GM21723 (cell line): ENCODE measurements at regions not wholly inside any gene's neighbourhood (a gene's known extent, or its start where the extent isn't known, plus 50 kb on each side); places are given as distances from the start of the nearest gene placed in this dataset.
"Not testable (repeated sequence)": the region's sequence is repeated elsewhere in the genome, so short reads cannot be mapped to it uniquely, and the experiment has no call there.

Experiments
- ATAC-seq: cut with Tn5 transposase; IDR thresholded peaks from one replicate; pipeline ENCODE4 v1.9.1; 2021; ENCODE audit warnings: mild to moderate bottlenecking, moderate library complexity; ENCODE audit not compliant: unreplicated experiment

DNA sequence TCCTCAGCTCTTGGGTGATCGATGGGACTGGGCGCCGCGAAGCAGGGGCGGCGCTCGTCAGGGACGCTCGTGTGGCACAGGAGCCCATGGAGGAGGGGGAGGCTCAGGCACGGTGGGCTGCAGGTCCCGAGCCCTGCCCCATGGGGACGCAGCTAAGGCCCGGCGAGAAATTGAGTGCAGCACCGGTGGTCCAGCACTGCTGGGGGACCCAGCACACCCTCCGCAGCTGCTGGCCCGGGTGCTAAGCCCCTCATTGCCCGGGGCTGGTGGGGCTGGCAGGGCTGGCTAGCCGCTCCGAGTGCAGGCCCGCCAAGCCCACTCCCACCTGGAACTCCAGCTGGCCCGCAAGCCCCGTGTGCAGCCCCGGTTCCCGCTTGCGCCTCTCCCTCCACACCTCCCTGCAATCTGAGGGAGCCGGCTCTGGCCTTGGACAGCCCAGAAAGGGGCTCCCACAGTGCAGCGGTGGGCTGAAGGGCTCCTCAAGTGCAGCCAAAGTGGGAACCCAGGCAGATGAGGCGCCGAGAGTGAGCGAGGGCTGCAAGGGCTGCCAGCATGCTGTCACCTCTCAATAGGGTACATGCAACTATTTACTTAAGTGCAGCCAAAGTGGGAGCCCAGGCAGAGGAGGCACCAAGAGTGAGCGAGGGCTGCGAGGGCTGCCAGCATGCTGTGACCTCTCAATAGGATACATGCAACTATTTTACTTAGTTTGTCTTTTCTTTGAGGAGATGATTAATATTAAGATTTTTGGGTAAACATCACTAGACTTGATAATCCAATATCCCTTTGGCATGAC is 619.8 kb upstream of the IGFBP7 start:
- not testable (repeated sequence) for ATAC-seq

DNA sequence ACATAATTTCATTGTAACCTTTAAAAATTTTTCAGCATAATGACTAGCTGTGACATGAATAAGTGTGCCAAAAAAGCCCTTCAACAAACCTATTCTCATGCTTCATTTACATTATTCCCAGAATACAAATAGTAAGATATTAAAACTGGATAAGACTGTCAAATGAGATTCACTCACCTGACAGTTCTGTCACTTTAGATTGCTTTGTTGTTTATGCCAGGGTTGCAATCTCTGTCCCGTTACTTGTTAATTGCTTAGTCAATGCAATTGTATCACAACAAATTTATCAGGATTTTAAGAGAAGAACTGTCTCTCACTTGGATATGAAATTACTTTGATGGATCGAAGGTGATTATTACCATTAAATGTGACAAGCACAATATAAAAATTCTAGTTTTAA is 616.0 kb upstream of the IGFBP7 start:
- ATAC-seq: no peak

- ATAC-seq: no peak
These were observed 609.3 kb upstream of the IGFBP7 start for GRCh38 chr4:57719456-57719855.

- not testable (repeated sequence) for ATAC-seq
These were observed 604.1 kb upstream of the IGFBP7 start for GRCh38 chr4:57714313-57714712.

DNA sequence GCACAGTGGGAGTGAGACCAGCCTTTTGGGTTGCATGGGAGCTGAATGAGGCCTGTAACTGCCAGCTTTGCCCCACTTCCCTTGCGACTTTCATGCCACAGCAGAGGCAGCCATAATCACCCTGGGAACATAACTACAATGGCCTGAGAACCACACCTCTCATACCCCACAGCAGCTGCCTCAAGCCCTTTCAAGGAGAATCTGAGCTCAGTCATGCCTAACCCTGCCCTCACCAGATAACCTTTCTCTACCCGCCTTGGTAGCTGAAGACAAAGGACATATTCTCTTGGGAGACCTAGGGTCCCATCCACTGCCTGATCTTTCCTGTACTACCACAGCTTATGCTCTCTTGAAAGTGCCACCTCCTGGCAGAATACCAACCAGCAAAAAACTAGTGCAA is 599.9 kb upstream of the IGFBP7 start:
- ATAC-seq: no peak

GRCh38 chr4:57691370-57691769 is 581.2 kb upstream of the IGFBP7 start:
- no peak for ATAC-seq

DNA sequence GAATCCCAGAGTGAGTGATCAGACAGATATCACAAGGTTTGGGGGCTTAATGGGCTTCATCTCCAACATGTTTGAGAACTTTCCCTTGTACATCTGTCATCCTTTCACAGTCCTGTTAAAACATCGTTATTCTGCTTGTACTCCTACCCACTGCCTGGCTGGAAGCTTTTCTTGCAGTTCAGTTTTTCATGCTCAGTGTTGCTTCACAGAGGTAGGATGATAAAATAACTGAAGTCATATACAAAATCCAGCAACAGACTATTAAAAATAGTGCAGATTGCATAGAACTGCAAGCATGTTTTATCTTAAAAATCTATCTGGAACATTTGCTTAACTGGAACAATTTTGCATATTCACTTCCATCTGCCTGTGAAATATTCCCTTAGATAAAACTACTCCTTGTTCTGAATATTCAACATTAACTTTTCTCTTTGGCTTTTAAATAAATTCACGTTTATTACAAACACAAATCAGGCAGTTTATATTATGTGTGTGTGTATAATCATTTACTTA is 579.6 kb upstream of the IGFBP7 start:
- ATAC-seq: no peak

DNA sequence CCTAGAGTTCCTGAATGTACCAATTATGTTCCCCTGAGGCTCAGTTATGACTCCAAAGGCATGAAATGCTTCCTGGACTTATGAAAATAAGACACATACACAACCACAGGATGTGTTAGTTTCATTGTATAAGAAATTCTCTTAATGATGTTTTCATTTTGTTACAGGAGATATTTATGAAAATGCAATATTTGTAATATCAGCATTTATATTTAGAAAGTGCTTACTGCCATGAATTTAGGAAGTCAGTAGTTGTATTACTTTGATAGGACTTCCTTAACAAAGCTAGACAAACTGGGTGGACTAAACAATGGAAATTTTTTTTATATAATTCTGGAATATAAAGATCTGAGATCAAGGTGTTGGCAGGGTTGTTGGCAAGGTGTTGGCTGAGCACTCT is 572.1 kb upstream of the IGFBP7 start:
- no peak for ATAC-seq

DNA sequence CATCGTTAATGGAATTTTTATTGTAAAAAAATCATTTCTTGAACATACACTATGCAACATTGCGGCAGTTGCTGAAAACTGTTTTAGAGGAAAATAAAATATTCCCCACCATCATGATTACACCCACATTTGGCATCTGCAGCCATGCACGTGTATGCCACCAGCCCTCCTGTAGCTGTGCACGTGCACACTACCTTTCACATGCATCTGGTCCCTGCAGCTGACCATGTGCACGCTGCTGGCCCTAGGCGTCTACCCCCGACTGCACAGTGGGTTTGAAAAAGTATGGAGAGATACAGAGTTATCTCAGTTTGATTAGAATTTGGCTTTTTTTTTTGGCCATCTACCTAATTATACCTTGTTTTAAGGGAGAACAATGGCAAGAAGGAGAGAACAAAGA is 569.8 kb upstream of the IGFBP7 start:
- ATAC-seq: no peak

DNA sequence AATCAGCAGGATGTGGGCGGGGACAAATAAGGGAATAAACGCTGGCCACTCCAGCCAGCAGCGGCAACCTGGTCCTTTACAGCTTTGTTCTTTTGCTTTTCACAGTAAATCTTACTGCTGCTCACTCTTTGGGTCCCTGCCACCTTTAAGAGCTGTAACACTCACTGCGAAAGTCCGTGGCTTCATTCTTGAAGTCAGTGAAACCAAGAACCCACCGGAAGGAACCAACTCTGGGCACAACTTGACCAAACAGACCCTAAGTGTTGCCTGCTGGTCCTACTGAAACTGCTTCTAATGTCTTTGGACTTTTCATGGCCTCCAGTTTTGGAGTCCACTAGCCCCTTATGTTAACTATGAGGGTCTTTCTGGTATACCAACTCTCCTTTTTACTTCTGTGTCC is 566.2 kb upstream of the IGFBP7 start:
- ATAC-seq: no peak

GRCh38 chr4:57672846-57673433 is 562.8 kb upstream of the IGFBP7 start:
- ATAC-seq: no peak

GRCh38 chr4:57668621-57669020 is 558.4 kb upstream of the IGFBP7 start:
- ATAC-seq: no peak

DNA sequence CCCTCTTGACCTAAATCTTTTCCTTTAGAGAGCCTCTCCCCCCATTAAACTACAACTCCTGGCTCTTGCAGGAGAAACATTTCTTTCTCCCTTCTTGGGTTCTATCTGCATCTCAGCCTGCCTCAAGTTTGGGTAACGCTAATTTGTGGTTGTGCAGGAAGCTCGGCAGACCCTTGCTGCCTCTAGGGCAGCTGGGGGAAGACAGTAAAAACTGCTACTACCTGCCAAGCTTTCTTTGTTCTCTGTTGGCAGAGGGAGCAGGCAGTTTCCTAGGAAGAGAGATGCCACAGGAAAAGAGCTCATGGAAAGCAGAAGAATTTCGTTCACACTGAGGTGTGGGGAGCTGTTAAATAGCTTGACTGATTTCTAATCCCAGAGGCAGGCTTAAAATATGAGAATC is 555.6 kb upstream of the IGFBP7 start:
- ATAC-seq: no peak

DNA sequence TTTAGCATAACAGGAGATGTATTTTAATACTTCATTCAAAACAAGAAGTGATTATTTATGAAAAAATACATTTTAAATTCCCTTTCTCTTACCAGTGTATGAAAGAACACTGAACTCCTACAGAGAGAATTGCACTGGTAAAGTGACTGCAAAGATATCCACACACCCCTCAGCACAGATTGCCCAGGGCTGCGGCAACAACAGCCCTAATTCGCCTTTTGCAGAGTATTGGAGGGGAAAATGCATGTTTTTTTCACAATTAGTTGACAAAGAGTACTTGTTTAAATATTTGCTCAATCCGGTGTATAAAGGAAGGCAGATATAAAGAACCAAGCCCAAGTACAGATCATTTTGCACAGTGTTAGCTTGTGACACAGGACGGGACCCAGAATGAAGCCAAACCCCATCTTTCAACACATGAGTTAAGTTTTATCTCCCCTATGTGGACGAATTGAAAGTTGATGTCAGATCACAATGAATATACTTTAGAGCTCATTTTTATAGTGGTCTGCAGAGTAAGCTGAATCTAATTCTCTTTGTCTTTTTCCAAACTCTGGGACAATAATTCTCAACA is 551.4 kb upstream of the IGFBP7 start:
- ATAC-seq: no peak

DNA sequence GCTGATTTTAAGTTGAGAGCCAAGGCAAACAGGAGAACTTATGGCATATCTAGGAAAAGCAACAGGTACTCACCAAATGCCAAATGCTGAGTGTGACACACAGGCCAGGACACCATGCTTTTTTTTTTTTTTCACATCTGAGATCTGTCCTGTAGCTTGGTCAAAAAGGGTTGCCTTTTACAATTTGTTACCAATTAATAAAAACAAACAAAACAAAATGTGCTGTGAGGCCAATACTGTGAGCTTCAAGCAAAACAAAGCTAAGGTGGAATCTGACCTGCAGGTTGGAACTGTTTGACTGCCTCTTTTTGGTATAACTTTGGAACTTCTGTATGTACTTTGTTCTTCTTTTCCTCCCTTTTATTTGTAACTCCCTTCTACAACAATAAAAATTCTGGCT is 548.5 kb upstream of the IGFBP7 start:
- no peak for ATAC-seq

GRCh38 chr4:57658188-57658587 is 548.0 kb upstream of the IGFBP7 start:
- no peak for ATAC-seq

GRCh38 chr4:57655342-57655741 is 545.2 kb upstream of the IGFBP7 start:
- ATAC-seq: no peak

- ATAC-seq: no peak
These were observed 542.6 kb upstream of the IGFBP7 start for GRCh38 chr4:57652779-57653178.

DNA sequence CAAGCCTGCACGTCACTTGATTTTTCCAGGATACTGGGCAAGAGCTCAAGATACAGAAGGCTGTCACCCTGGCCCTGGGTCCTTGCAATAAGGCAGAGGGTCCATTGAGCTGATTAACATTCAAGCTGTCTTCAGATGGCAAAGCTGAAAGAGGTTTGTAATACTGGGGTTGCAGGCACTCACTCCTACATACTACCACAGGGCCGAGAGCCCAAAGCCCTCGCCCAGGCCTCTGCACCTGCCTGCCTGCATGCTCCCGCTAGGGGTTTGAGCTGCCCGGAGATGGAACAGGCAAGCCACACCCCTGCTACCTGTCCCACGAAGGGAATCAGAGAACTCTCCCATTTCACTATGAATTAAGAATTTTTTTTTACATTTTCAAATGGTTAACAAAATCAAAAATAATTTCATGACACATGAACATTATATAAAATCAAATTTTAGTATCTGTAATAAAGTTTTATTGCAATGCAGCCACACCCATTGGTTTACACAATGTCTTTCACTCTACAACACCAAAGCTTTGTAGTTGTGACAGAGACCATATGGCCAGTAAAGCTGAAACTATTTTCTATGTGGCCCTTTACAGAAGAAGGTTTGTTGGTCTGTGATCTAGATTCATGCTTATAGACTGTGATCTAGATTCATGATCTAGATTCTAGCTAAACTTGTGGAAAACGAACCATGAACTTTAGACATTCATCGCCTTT is 530.4 kb upstream of the IGFBP7 start:
- no peak for ATAC-seq

DNA sequence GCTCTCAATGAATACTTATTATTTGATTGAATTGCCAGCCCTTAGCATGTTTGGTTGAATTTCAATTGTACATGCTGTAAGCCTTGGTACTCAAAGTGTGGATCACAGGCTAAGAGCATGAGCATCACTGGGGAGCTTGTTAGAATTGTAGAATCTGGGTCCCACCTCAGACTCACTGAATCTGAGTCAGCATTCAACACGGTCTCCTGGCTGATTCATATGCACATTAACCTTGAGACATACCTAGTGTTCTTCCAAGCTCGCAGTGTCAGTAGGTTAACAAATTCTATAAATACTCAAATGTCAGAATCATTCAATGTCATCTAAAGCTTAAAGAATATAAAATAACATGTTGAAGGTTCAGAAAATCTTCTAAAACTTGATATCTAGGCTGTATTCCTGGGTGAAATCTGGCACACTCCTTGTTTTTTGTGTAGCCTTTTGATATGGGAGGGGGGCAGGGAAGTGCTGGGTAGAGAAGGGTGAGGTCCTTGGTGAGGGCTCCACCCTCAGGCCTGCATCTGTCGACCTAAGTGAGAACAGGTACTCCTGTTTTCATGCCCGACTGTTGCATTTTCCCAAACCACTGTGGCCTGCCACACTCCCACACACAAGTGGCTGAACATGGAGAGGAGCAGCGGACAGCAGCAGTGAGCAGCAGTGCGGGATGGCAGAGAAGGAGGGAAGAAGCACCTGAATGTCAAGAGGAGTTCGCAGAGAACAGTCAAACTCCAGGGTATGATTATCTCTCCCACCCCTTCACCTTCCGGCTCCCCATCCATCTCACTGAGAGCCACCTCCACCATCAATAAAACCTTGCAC is 529.6 kb upstream of the IGFBP7 start:
- ATAC-seq: no peak

DNA sequence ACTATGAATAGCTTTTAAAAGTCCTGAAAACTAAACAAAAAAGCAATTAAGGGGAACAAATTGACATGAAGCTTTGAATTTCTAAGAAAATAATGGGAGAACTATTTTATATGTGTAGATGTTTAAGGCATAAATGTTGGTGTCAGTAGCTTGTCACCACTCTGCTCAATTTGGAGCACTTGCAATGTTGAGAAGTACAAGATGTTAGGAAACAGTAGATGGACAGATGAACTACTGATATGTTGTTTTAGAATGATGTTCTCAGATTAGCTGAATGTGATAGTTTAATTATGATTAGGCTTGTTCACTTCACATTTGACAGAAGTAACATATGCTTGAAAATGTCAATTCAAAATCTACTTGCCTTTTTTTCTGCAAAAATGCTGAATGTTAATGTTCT is 525.7 kb upstream of the IGFBP7 start:
- ATAC-seq: no peak
